H1 (cell line): ENCODE measurements at regions not wholly inside any gene's neighbourhood (a gene's known extent, or its start where the extent isn't known, plus 50 kb on each side); places are given as distances from the start of the nearest gene placed in this dataset.

ENCODE experiments used
- ATF3 ChIP-seq: IDR thresholded peaks from 2 replicates; pipeline ENCODE4 v1.6.1; 2011; ENCODE audit warnings: low read depth, mild to moderate bottlenecking, low read length; ENCODE audit not compliant: insufficient read depth
- CREB1 ChIP-seq: IDR thresholded peaks from 2 replicates; pipeline ENCODE4 v1.6.1; 2012; ENCODE audit warnings: inconsistent platforms
- CTCF ChIP-seq, 3 experiments: IDR thresholded peaks; 1 replicate in 2 of 3; 2 replicates in 1 of 3; pipeline versions ENCODE4 v1.5.1 to v1.6.1; 2011; ENCODE audit warnings: low read length in 3 of 3, mild to moderate bottlenecking in 3 of 3, inconsistent platforms in 2 of 3, low read depth in 1 of 3, moderate library complexity in 1 of 3; ENCODE audit not compliant: insufficient read depth in 1 of 3; ENCODE audit errors: control extremely low read depth in 1 of 3
- JUN ChIP-seq: IDR thresholded peaks from 2 replicates; pipeline ENCODE4 v1.6.1; 2011; ENCODE audit warnings: low read depth, mild to moderate bottlenecking, improper control_type of control experiment, low read length
- MAFK ChIP-seq: IDR thresholded peaks from 2 replicates; pipeline ENCODE4 v1.6.1; 2012; ENCODE audit warnings: low read depth, mild to moderate bottlenecking, improper control_type of control experiment, low read length
- POLR2A ChIP-seq, 2 experiments: IDR thresholded peaks; 1 replicate in 1 of 2; 2 replicates in 1 of 2; pipeline ENCODE4 v1.6.1; 2011; ENCODE audit warnings: low read depth in 2 of 2, low read length in 2 of 2, mild to moderate bottlenecking in 2 of 2; ENCODE audit errors: control extremely low read depth in 1 of 2
- POLR2AphosphoS5 ChIP-seq: IDR thresholded peaks from 2 replicates; pipeline ENCODE4 v1.6.1; 2011; ENCODE audit warnings: low read depth, low read length
- RAD21 ChIP-seq, 2 experiments: IDR thresholded peaks in 1 of 2; conservative IDR thresholded peaks in 1 of 2; 2 replicates each; pipeline ENCODE4 v1.6.1; 2011; ENCODE audit warnings: low read depth in 2 of 2, low read length in 2 of 2, improper control_type of control experiment in 1 of 2, inconsistent platforms in 1 of 2, mild to moderate bottlenecking in 1 of 2, moderate library complexity in 1 of 2
- SP1 ChIP-seq: IDR thresholded peaks from 2 replicates; pipeline ENCODE4 v1.6.1; 2011; ENCODE audit warnings: low read depth, low read length
- SP2 ChIP-seq: IDR thresholded peaks from 2 replicates; pipeline ENCODE4 v1.6.1; 2012; ENCODE audit warnings: mild to moderate bottlenecking, low read length, inconsistent platforms
- TAF7 ChIP-seq: optimal IDR thresholded peaks from 2 replicates; pipeline ENCODE3; 2011; ENCODE audit warnings: low read depth, mild to moderate bottlenecking, inconsistent platforms, low read length, moderate library complexity, borderline replicate concordance
- TF ChIP-seq, protein P1 (sequence below): IDR thresholded peaks from 2 replicates; pipeline ENCODE4 v1.6.1; 2012; ENCODE audit warnings: inconsistent platforms

GRCh38 chr6:20334962-20335361, 66.7 kb upstream of the E2F3 start:
- no peak for TF ChIP-seq SP1
- TF ChIP-seq CTCF (IDR thresholded peaks at IDR 0.05; ENCODE audit: control extremely low read depth in 1 of 3, insufficient read depth in 1 of 3, low read depth in 1 of 3, low read length in 3 of 3) = no peak
- TF ChIP-seq MAFK = no peak
- TF ChIP-seq CREB1 = no peak
- TF ChIP-seq TAF7 = no peak
- TF ChIP-seq RAD21 (IDR thresholded peaks at IDR 0.05 in 1 of 2, conservative IDR thresholded peaks at IDR 0.05 in 1 of 2; ENCODE audit: low read depth in 2 of 2, low read length in 2 of 2) = no peak
- no peak for TF ChIP-seq POLR2A (IDR thresholded peaks at IDR 0.05; ENCODE audit: control extremely low read depth in 1 of 2, low read depth in 2 of 2, low read length in 2 of 2)
- TF ChIP-seq JUN = no peak
- TF ChIP-seq, protein P1, sequence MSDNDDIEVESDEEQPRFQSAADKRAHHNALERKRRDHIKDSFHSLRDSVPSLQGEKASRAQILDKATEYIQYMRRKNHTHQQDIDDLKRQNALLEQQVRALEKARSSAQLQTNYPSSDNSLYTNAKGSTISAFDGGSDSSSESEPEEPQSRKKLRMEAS = no peak
- TF ChIP-seq SP2 = no peak
- no peak for TF ChIP-seq ATF3
- TF ChIP-seq POLR2AphosphoS5 = no peak
